HUES64 (cell line): ENCODE measurements at regions not wholly inside any gene's neighbourhood (a gene's known extent, or its start where the extent isn't known, plus 50 kb on each side); places are given as distances from the start of the nearest gene placed in this dataset.

Source experiments
- H3K27ac ChIP-seq: 2 replicates; pipeline ENCODE4 v1.7.0; 2013; ENCODE audit warnings: low read depth, low read length, inconsistent platforms
- H3K27me3 ChIP-seq: 2 replicates; pipeline ENCODE4 v1.6.1; 2013; ENCODE audit warnings: mild to moderate bottlenecking, low read length; ENCODE audit not compliant: insufficient read depth
- H3K36me3 ChIP-seq: 2 replicates; pipeline ENCODE4 v1.6.1; 2013; ENCODE audit warnings: mild to moderate bottlenecking, low read length; ENCODE audit not compliant: insufficient read depth
- H3K4me1 ChIP-seq: 2 replicates; pipeline ENCODE4 v1.6.1; 2013; ENCODE audit warnings: mild to moderate bottlenecking, low read length, moderate library complexity; ENCODE audit not compliant: insufficient read depth
- H3K4me3 ChIP-seq: 2 replicates; pipeline ENCODE4 v1.5.1; 2013; ENCODE audit warnings: mild to moderate bottlenecking, low read length, moderate library complexity
- H3K9ac ChIP-seq: 2 replicates; pipeline ENCODE4 v1.6.1; 2013; ENCODE audit warnings: mild to moderate bottlenecking, low read depth, low read length
- H3K9me3 ChIP-seq: 2 replicates; pipeline ENCODE4 v1.6.1; 2013; ENCODE audit warnings: low read depth, low read length; ENCODE audit not compliant: insufficient read depth
- WGBS: fragments of 150-250, 120-280 bp; methylation state at CpG from one replicate; pipeline ENCODE4 v1.1.7; 2013; ENCODE audit warnings: missing lambda C conversion rate; 5-methylcytosine and 5-hydroxymethylcytosine counted together

DNA sequence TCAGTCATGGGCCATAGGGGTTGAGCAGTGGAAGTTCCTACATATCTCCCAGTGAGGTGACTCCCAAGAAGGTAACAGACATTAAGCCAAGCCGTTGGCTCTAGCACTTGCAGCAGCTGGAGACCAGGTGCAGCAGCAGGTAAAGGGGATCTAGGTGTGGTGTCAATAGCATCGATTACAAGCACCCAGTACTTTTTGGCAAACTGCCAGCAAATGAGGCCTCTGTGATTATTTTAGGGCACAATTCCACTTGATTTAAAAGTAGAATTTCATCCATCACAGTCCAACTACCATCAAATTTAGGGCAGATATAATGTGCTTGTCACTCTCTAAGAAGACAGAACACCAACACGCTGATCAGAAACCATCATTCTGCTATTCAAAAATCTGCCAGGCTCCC is 224.1 kb upstream of the EGLN3 start:
- Histone ChIP-seq H3K27ac (no peak overlapping the region), H3K4me1 (0 out of 2 replicates have a peak, but pooled peaks cover under 1% of the 10 kb centered on the region), H3K9me3 (no peaks in the 10 kb centered on the region), H3K4me3 (no peak overlapping the region), H3K27me3 (no peaks in the 10 kb centered on the region), H3K36me3 (no peaks in the 10 kb centered on the region), H3K9ac (no peak overlapping the region)
- 93% methylated on average over 3 of the region's 3 CpGs for WGBS

DNA sequence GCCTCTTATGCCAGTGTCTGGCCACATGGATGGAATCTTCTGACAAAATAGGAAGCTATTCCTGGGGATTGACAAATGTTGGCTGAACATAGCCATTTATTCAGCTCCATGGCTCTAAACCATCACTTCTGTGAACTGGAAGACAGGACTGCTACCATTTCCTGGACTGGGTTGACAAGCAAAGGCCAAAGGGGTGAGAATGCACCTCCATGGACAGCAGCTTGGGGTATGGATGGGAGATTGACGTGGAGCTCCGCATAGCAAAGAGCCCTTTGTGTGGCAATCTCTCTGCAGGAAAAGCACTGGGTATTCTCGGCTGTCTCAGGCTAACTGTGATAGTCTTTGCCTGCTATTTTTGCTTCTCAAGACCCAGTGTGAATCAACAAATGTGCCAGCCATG is 223.0 kb upstream of the EGLN3 start:
- H3K27ac ChIP-seq: no peak overlapping the region
- no peaks in the 10 kb centered on the region for H3K4me1 ChIP-seq
- whole genome bisulfite sequencing: 84% methylated on average over 3 of the region's 3 CpGs
- H3K9ac ChIP-seq: no peak overlapping the region
- H3K4me3 ChIP-seq: no peak overlapping the region
- H3K36me3 ChIP-seq: no peaks in the 10 kb centered on the region
- H3K27me3 ChIP-seq: no peaks in the 10 kb centered on the region
- no peaks in the 10 kb centered on the region for H3K9me3 ChIP-seq

DNA sequence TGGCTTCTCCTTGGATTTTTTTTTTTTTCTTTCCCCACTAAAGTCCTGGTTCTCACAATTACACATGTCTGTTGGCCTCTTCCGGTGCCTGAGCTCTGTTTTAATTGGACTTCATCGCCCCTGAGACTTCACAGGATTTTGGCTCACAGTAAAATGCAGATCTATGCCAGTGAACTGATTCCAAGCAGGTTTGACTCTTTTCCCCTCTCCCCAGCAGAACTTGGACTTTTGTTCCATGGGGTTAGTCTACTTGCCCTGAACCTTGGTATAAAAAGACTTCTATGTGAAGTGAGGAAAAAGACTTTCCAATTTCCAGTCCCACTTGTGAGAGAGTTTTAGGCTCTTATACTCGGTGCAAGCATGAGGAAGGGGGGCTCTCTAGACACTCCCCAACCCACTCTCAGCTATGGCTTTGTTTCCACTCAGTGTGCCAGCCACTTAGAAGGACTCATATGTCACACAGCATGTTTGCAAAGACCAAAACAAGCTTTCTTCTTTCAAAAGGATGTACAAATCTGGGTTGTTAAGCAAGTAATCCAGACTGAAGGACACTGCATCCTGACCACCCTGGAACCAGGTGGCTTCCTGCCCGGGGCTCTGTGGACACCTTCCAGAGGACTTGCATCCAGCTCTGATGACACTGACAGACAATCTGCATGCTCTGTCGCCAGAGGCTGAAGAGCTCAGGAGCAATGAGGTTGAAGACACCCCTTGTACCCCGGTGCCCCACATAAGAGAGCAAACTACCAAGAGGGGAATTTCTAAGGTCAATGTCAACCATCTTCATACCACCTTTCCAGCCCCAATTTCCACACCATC is 221.9 kb upstream of the EGLN3 start:
- Histone ChIP-seq H3K4me1 (no peaks in the 10 kb centered on the region), H3K9me3 (no peaks in the 10 kb centered on the region), H3K27me3 (no peaks in the 10 kb centered on the region), H3K9ac (no peak overlapping the region), H3K4me3 (no peak overlapping the region), H3K27ac (no peak overlapping the region), H3K36me3 (no peaks in the 10 kb centered on the region)
- 88% methylated on average over 6 of the region's 6 CpGs for WGBS

DNA sequence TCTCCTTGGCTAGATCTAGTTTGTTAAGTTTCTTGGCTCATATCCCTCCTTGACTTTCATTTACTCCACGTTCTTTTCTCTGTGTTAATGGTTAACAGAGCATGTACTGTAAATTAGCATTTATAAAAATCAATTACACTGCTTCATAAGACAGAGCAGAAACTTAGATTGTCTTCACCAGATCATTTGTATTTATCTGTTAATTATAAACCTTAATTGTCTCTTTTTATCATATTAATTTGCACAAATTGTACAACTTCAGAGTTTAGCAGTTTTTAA is 221.2 kb upstream of the EGLN3 start:
- Histone ChIP-seq H3K27me3 (no peaks in the 10 kb centered on the region), H3K4me1 (no peaks in the 10 kb centered on the region), H3K4me3 (no peak overlapping the region), H3K9me3 (no peaks in the 10 kb centered on the region), H3K9ac (no peak overlapping the region), H3K27ac (no peak overlapping the region), H3K36me3 (no peaks in the 10 kb centered on the region)
- no CpG with 5 or more reads among the region's 1 CpG for WGBS

DNA sequence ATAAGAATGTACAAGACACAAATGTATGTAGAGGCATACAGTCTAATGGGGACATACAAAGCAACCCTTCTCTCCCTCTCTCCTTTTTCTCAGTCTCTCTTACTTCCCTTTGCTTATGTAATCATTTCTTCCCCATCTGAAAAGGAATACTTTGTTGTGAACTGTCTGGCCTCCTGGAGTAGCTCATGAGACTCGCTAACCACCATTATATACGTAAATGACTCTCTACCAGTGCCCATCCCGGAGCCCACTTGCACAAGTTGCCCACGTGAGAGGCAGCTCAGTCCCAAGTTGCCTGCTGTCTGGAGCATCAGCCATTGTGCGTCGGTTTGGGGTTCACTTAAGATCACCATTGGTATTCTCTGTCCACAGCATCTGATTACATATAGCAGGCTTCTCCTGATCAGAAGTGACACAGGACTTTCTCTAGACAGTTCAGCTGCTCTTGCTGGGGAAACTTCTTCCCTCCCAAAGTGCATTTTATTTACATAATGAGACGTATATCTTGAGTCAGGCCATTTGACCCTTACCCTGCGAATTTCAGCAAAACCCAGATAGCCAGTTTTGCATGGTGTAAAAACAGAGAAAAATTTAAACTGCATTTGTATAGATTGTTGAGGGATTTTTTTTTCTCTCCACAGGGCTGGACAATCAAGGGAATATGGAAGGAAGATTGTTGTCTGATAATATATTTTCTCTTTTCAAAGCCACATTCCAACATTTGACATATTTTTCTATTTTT is 220.7 kb upstream of the EGLN3 start:
- no peak overlapping the region for H3K4me3 ChIP-seq
- H3K4me1 ChIP-seq: no peaks in the 10 kb centered on the region
- H3K27ac ChIP-seq: no peak overlapping the region
- no peaks in the 10 kb centered on the region for H3K9me3 ChIP-seq
- WGBS: 93% methylated on average over 8 of the region's 8 CpGs
- no peaks in the 10 kb centered on the region for H3K36me3 ChIP-seq
- no peak overlapping the region for H3K9ac ChIP-seq
- H3K27me3 ChIP-seq: no peaks in the 10 kb centered on the region

DNA sequence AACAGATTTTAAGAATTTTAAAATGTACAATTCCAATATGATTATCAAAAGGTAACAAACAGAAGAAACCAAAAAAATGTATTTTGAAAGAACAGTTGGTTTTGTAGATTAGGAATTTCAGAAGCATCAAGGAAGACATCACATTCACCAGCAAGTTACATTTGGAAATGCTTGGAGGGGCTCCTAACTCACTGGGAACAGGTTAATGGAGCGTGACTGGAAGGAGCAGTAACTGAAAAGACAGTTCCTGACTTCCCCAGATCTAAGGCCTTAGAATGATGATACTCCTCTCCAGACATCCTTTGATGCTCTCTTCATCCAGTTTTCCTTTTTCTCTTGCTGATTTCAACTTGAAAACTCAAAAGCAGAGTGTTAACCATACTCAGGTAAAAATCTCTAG is 220.0 kb upstream of the EGLN3 start:
- Histone ChIP-seq H3K27me3 (no peaks in the 10 kb centered on the region), H3K9ac (no peak overlapping the region), H3K4me1 (no peaks in the 10 kb centered on the region), H3K4me3 (no peak overlapping the region), H3K36me3 (no peaks in the 10 kb centered on the region), H3K27ac (no peak overlapping the region), H3K9me3 (no peaks in the 10 kb centered on the region)
- 96% methylated on average over 1 of the region's 1 CpG for WGBS

DNA sequence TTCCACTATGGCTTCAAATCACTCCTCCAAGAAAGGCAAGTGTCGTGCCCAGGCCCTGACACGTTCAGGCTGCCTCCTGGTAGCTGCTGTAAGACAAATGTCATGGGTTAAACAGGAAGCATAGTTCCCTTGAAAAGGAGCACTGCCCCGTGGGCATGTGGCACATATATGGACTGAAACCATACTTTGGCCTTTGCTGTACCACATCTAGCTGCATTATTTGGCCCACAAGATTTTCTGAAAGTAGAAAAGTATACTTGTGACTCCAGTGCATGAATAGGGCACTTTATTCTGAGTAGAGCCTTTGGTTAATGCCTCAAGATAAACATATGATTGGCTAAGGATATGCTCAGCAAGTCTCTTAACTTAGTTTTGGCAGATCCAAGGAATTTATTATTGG is 218.7 kb upstream of the EGLN3 start:
- 89% methylated on average over 3 of the region's 3 CpGs for WGBS
- Histone ChIP-seq H3K27me3 (no peaks in the 10 kb centered on the region), H3K4me1 (no peaks in the 10 kb centered on the region), H3K27ac (no peak overlapping the region), H3K4me3 (no peak overlapping the region), H3K9me3 (no peaks in the 10 kb centered on the region), H3K9ac (no peak overlapping the region), H3K36me3 (no peaks in the 10 kb centered on the region)

DNA sequence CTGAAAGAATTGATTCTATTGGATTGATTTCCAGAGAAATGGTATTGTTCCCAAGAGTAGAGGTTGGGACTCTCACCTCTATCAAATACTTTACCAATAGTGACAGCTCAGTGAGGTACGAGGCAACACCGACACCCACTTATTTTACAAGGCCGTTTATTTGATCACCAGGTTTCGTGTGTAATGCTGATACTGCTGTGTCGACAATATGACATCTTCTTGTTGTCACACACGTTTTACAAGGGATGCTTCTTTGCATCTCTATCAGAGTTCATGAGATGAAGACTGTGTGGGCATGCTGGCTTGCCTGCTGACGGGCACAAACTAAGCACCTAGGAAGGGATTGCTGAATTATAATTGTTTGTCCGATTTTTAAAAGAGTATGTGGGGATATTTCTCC is 217.8 kb upstream of the EGLN3 start:
- WGBS: 90% methylated on average over 8 of the region's 8 CpGs
- Histone ChIP-seq H3K27ac (no peak overlapping the region), H3K9me3 (no peaks in the 10 kb centered on the region), H3K36me3 (no peaks in the 10 kb centered on the region), H3K4me3 (no peak overlapping the region), H3K9ac (no peak overlapping the region), H3K27me3 (no peaks in the 10 kb centered on the region), H3K4me1 (no peaks in the 10 kb centered on the region)

DNA sequence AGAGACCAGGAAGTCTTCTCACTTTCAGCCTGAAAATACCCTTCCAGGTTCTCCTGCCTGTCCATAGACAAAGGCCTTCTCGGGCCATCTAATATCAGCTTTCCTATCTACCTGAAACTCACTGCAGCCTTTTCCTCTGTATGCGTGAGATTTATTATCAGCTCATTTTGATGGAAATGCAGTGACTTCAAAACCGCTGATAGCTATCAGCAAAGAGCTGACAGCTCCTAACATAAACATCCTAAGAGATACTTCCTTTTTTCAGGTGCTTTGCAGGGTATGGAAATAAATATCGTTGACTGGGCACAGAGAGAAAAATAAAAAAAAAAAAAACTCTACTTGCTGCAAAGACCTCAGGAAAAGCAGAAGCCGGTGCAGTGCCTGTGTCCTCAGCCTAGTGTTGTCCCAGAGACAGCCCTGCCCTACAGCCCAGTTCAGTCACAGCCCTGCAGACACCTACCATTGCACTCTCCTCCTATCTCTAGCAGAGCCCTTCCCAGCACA is 215.0 kb upstream of the EGLN3 start:
- no peaks in the 10 kb centered on the region for H3K27me3 ChIP-seq
- H3K27ac ChIP-seq: no peak overlapping the region
- no peaks in the 10 kb centered on the region for H3K36me3 ChIP-seq
- H3K9ac ChIP-seq: no peak overlapping the region
- no peaks in the 10 kb centered on the region for H3K9me3 ChIP-seq
- WGBS: 82% methylated on average over 5 of the region's 5 CpGs
- no peaks in the 10 kb centered on the region for H3K4me1 ChIP-seq
- H3K4me3 ChIP-seq: no peak overlapping the region

DNA sequence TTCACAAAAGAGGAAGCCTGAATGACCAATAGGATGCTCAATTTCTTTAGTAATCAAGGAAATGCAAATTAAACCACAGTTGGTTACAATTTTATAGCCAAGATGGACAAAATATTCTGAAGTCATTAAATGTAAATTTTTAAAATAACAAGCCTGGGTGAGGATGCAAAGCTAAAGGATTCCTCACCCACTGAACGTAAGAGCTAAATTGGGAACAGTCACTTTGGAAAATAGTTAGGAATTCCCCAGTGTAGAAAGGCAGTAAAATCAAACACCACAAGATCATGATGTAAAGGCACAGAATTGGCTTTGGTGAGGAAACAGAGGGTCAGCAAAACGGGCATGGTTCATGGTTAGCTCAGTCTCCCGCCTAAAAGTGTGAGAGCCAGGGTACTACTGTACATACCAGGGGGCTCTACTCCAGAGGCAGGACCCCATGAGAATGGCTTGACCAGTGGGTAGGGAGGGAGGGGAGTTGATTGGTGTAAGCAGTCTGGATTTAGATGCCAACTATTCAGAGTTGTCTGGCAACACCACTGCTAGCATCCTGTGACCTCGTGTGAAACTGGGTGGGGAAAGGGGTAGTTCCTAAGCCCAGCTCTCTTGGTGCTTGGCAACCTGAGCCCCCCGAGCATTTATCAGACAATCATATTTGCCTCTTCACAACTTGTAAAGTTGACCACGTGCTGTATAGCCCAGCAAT is 213.4 kb upstream of the EGLN3 start:
- Histone ChIP-seq H3K4me3 (no peak overlapping the region), H3K36me3 (no peaks in the 10 kb centered on the region), H3K9ac (no peak overlapping the region), H3K27ac (no peak overlapping the region), H3K27me3 (no peaks in the 10 kb centered on the region), H3K9me3 (no peaks in the 10 kb centered on the region), H3K4me1 (no peaks in the 10 kb centered on the region)
- 83% methylated on average over 6 of the region's 6 CpGs for WGBS

DNA sequence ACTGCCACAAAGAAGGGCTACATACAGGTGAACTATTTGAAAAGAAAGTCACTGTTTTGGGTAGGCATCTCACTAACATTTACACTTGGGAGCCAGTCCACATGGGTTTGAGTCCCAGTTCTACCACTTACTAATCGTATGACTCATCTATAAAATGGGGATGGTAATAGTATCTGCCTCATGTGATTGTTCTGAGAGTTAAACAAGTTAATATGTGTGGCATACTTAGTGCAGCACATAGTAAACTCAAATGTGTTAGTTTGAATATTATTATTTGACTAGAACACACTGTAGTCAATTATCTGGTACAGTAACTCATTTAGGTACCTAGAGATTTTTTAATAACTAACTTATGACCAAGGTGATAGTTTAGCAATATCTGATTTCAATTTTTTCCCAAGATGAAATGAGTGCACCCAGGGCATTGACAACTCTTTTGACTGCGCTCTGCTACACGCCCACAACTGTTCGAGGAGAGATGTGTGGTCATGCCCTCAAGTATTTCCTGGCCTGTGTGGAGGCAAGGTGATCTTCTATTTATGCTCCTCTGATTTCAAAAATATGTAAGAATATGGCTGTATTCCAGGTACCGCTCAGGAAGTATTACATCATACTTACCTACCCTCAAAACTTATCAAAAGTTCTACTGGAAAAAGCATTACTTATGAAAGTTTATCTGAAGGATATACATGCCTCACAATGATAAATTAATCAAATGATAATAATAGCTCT is 210.6 kb upstream of the EGLN3 start:
- Histone ChIP-seq H3K9ac (no peak overlapping the region), H3K4me3 (no peak overlapping the region)

More for the DNA sequence above, 210.6 kb upstream of the EGLN3 start:
- over 99% methylated on average over 4 of the region's 5 CpGs for WGBS
- Histone ChIP-seq H3K27ac (no peak overlapping the region), H3K9me3 (no peaks in the 10 kb centered on the region), H3K36me3 (no peaks in the 10 kb centered on the region), H3K4me1 (no peaks in the 10 kb centered on the region), H3K27me3 (no peaks in the 10 kb centered on the region)
